PC-3 (cell line): ENCODE measurements at regions not wholly inside any gene's neighbourhood (a gene's known extent, or its start where the extent isn't known, plus 50 kb on each side); places are given as distances from the start of the nearest gene placed in this dataset.

Experiments
- CTCF ChIP-seq: fragments of 300-600 bp; sonication (generic); conservative IDR thresholded peaks from 2 replicates; pipeline ENCODE4 v1.5.1; 2017; ENCODE audit warnings: antibody characterized with exemption, low read depth, mild to moderate bottlenecking, low read length
- EZH2 ChIP-seq: fragments of 300-600 bp; sonication (generic); IDR thresholded peaks from one replicate; pipeline ENCODE4 v1.6.1; 2017; ENCODE audit warnings: antibody characterized with exemption, mild to moderate bottlenecking, low read length; ENCODE audit not compliant: unreplicated experiment

- no peak for TF ChIP-seq CTCF
- TF ChIP-seq EZH2: no peak
Measured at GRCh38 chr22:27144321-27144720, 486.9 kb downstream of the MIAT start.
